ENCODE measurements at regions not wholly inside any gene's neighbourhood (a gene's known extent, or its start where the extent isn't known, plus 50 kb on each side); places are given as distances from the start of the nearest gene placed in this dataset.

- TF ChIP-seq ZNF529 (tag by site-specific recombination; IDR thresholded peaks at IDR 0.05; ENCODE audit: insufficient replicate concordance) (no peak), ZNF239 (tag by site-specific recombination; IDR thresholded peaks at IDR 0.05) (no peak), ZNF302 (tag by site-specific recombination; IDR thresholded peaks at IDR 0.05; ENCODE audit: low read depth) (no peak), PRDM1 (tag by site-specific recombination; IDR thresholded peaks at IDR 0.05) (no peak), ZBTB8A (tag by site-specific recombination; IDR thresholded peaks at IDR 0.05) (no peak)
Measured at GRCh38 chr11:13120691-13121090, 111.6 kb downstream of the RASSF10 start (continued).

GRCh38 chr11:13126430-13126829, 117.3 kb downstream of the RASSF10 start:
- TF ChIP-seq KLF16 (tag by site-specific recombination; IDR thresholded peaks at IDR 0.05), result no peak
- TF ChIP-seq ZNF701 (tag by site-specific recombination; IDR thresholded peaks at IDR 0.05), result no peak
- TF ChIP-seq SCRT1 (tag by site-specific recombination; IDR thresholded peaks at IDR 0.05; ENCODE audit: borderline replicate concordance), result no peak
- no peak for TF ChIP-seq FEZF1 (tag by site-specific recombination; IDR thresholded peaks at IDR 0.05)
- no peak for TF ChIP-seq ZNF146 (tag by site-specific recombination; IDR thresholded peaks at IDR 0.05)
- TF ChIP-seq MYNN (tag by site-specific recombination; IDR thresholded peaks at IDR 0.05; ENCODE audit: borderline replicate concordance), result no peak
- Histone ChIP-seq H3K36me3 (ENCODE audit: control insufficient read depth in 2 of 2, insufficient read depth in 1 of 2, low read length in 2 of 2) (no peaks in the 10 kb centered on the region), H3K27ac (ENCODE audit: extremely low read depth, low read depth, low read length) (no peak overlapping the region), H3K9me3 (ENCODE audit: control insufficient read depth, insufficient read depth, low read depth, low read length) (no peaks in the 10 kb centered on the region), H3K4me1 (ENCODE audit: control insufficient read depth, insufficient read depth, low read length) (no peaks in the 10 kb centered on the region), H3K4me3 (ENCODE audit: low read depth, low read length) (no peak overlapping the region)
- ChIA-PET POLR2A (interaction anchor here (0.7 kb wide), 1 partner anchor 11 kb away, joined by 3 read pairs; no protein-coding TSS in a partner anchor), CTCF (interaction anchor here (0.6 kb wide), 1 partner anchor 39 kb away, joined by 3 read pairs; no protein-coding TSS in a partner anchor)

GRCh38 chr11:13127161-13127560, 118.0 kb downstream of the RASSF10 start:
- CTCF ChIA-PET, result interaction anchor here (0.6 to 0.7 kb wide), 2 partner anchors 39 to 133 kb away, joined by 3 to 4 read pairs; no protein-coding TSS in a partner anchor
- no peaks in the 10 kb centered on the region for H3K4me1 ChIP-seq (ENCODE audit: control insufficient read depth, insufficient read depth, low read length)
- POLR2A ChIA-PET, result interaction anchor here (0.7 kb wide), 1 partner anchor 10 kb away, joined by 3 read pairs; no protein-coding TSS in a partner anchor

More at GRCh38 chr11:13127161-13127560, 118.0 kb downstream of the RASSF10 start:
- TF ChIP-seq ZNF223 (tag by site-specific recombination; IDR thresholded peaks at IDR 0.05), result no peak
- no peak for TF ChIP-seq ZFP69B (tag by site-specific recombination; IDR thresholded peaks at IDR 0.05)
- TF ChIP-seq ZXDB (tag by site-specific recombination; IDR thresholded peaks at IDR 0.05), result no peak
- no peak for TF ChIP-seq SP2 (tag by site-specific recombination; IDR thresholded peaks at IDR 0.05)
- TF ChIP-seq ZNF571 (tag by site-specific recombination; IDR thresholded peaks at IDR 0.05), result no peak
- no peak for TF ChIP-seq ZNF843 (tag by site-specific recombination; IDR thresholded peaks at IDR 0.05)
- no peak for TF ChIP-seq GLI2 (tag by site-specific recombination; IDR thresholded peaks at IDR 0.05; ENCODE audit: borderline replicate concordance, low read depth)
- TF ChIP-seq ZFP3 (tag by site-specific recombination; IDR thresholded peaks at IDR 0.05; ENCODE audit: low read depth), result no peak
- TF ChIP-seq INSM2 (tag by site-specific recombination; IDR thresholded peaks at IDR 0.05), result no peak
- TF ChIP-seq AEBP2 (tag by site-specific recombination; IDR thresholded peaks at IDR 0.05; ENCODE audit: borderline replicate concordance), result no peak
- no peak for TF ChIP-seq ZNF610 (tag by site-specific recombination; IDR thresholded peaks at IDR 0.05; ENCODE audit: borderline replicate concordance)
- no peak for TF ChIP-seq ZNF280C (tag by site-specific recombination; IDR thresholded peaks at IDR 0.05)
- TF ChIP-seq GLIS1 (tag by site-specific recombination; IDR thresholded peaks at IDR 0.05), result no peak
- no peak for TF ChIP-seq ZNF354C (tag by site-specific recombination; IDR thresholded peaks at IDR 0.05; ENCODE audit: borderline replicate concordance, low read depth)
- TF ChIP-seq PATZ1 (tag by site-specific recombination; IDR thresholded peaks at IDR 0.05), result no peak
- Histone ChIP-seq H3K36me3 (ENCODE audit: control insufficient read depth in 2 of 2, insufficient read depth in 1 of 2, low read length in 2 of 2) (no peaks in the 10 kb centered on the region), H3K9me3 (ENCODE audit: control insufficient read depth, insufficient read depth, low read depth, low read length) (no peaks in the 10 kb centered on the region), H3K27ac (ENCODE audit: extremely low read depth, low read depth, low read length) (no peak overlapping the region), H3K4me3 (ENCODE audit: low read depth, low read length) (no peak overlapping the region)

Measured in HEK293 (cell line).